ELF-1 (cell line): ENCODE measurements at regions not wholly inside any gene's neighbourhood (a gene's known extent, or its start where the extent isn't known, plus 50 kb on each side); places are given as distances from the start of the nearest gene placed in this dataset.
A peak's percentile ranks its signal among the peaks of the same experiment; 100 is the strongest.

Source experiments
- DNase-seq: peaks from one replicate; pipeline ENCODE4 v3.0.0-alpha.2; 2016; ENCODE audit warnings: low read depth, low spot score

- no peak for DNase-seq
Observed at GRCh38 chr3:64998317-64998716, 310.5 kb upstream of the ADAMTS9 start.

DNA sequence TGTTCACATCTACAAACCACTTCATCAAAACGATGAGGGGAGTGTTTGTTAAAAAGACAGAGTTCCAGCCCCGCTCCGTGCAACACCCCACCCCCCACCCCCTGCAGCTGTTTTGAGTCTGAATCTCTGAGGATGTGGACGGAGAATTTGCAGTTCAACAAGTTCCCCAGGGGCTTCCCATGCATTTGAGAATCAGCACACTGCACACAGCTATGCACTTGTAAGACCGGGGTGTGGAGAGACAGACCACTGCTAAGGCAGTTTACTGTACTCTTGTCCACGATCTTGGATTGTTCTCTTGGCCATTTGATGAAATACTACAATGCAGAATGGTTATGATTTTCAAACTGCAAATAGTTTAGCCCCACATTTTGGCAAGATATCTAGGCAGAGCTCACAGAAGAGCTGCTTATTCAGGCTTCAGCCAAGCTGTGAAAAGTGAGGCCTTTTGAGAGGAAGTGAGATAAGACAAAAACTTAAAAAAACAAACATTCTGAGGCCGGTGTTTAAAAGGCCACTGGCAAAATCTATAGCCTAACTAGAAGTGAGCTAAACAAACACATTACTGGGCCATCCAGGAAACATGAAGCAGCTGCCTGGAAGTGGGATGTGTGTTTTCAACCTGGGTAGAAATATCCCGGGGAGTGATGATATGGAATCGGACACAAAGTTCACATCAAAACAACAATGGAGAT, 308.2 kb upstream of the ADAMTS9 start:
- peak; percentile 61 for DNase-seq

DNA sequence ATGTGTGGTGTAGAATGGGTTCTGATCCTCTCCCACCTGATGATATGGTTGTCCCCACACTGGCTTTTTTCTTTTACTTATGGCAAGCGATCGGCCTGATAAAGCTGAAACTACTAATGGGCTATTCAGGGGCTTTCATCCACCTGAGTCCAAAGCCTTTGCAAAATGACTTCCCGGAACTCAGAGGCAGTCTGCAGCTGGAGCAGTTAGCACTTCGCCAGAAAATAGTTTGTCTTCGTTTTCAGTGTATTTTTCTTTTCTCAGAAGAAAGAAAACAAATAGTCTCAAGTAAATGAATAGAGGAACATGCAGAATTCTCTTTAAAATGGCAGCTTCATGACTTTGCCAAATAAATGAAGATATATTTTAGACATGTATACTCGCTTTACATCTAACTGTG, 306.0 kb upstream of the ADAMTS9 start:
- DNase-seq, result no peak

GRCh38 chr3:64992530-64993285, 304.9 kb upstream of the ADAMTS9 start:
- peak; percentile 63 for DNase-seq

DNA sequence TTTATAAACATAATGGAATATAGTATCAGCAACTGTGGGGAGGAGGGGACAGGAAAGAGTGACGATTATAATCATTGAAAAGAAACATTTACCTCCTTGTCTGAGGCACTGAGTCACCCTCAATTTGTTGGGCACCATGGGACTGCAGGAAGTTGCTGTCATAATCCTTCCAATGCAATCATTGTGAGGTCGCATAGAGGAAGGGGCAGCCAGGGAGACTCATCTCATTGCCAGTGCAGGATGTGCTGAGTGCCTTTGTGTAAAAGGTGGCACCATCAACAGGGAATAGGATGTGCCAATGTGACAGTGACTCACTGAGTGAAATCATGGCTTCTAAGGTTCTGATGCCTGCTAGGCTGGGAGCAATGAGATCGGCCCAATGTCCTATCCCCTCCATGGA, 300.4 kb upstream of the ADAMTS9 start:
- no peak for DNase-seq

DNA sequence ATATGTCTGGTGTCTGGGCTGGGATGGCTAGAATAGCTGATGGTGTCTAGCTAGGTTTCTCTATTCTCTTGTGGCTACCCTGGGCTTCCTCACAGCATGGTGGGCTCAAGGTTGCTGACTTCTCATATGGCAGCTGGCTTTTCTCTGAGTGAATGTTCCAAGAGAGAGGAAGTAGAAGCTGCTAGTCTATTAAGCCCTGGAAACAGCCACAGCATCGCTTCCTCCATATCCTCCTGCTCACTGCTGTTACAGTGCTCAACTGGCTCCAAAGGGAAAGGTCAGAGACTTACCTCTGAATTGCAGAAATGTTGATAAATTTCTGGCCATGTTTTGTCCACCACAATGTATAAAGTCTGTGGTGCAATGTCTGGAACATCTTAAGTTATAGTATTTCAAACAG, 299.9 kb upstream of the ADAMTS9 start:
- no peak for DNase-seq

DNA sequence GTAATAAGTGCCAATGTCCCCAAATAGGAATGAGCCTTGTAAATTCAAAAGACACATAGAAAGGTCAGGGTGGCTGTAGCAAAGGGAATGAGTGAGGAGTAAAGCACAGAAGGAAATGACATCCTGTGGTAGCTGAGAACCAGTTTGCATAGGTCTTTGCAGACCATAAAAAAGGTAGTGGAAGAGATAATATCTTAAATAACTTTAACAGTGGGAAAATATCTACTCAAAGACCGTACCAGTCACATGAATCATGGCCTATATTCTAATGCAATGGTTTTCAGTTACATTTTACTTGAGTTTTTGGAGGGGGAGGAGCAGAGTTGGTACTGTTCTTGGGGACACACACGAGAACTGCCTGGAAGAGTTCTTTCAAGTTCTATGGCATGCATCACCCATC, 297.3 kb upstream of the ADAMTS9 start:
- DNase-seq, result no peak

GRCh38 chr3:64983583-64984359, 296.0 kb upstream of the ADAMTS9 start:
- DNase-seq, result peak; percentile 28

- DNase-seq, result peak; percentile 84
Observed at GRCh38 chr3:64977308-64978100, 289.7 kb upstream of the ADAMTS9 start.

DNA sequence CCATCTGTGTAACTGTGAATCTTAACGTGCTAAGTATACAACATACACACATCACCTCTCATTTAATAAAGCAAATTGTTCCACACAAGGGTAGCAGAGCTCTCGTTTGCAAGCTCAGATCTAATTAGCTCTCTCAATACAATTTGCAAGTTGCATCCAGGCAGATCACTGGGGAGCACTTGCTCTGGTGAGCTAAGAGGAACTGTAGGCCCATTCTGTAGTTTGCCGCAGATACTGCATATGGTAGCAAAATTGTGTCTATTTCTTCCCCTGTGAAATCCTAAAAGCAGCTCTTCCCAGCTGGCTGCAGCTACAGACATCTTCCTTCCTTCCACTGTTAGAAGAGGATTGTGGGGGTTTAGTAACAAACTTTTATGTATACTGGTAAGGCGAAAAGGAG, 288.7 kb upstream of the ADAMTS9 start:
- DNase-seq, result no peak

DNA sequence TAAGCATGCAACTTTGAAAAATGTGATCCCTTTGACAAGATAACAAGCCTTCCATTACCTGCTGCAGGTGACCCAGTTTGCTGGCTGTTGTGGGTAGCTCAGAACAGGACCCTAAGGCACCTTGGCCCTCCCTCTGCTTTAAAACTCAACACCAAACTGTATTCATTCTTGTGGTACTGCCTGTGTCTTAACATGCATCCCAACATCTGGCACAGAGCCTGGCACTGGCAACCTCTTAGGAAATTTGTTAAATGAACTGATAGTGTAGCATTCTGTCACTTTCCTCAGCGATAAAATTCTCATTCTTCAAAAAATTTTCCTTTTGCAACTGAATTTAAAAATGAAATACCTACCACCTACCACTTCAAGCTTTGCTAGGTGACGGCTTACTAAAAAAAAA, 287.3 kb upstream of the ADAMTS9 start:
- no peak for DNase-seq

- no peak for DNase-seq
Observed at GRCh38 chr3:64974401-64974800, 286.6 kb upstream of the ADAMTS9 start.

- DNase-seq, result no peak
Observed at GRCh38 chr3:64972793-64973192, 285.0 kb upstream of the ADAMTS9 start.

GRCh38 chr3:64971602-64972001, 283.8 kb upstream of the ADAMTS9 start:
- DNase-seq, result no peak

DNA sequence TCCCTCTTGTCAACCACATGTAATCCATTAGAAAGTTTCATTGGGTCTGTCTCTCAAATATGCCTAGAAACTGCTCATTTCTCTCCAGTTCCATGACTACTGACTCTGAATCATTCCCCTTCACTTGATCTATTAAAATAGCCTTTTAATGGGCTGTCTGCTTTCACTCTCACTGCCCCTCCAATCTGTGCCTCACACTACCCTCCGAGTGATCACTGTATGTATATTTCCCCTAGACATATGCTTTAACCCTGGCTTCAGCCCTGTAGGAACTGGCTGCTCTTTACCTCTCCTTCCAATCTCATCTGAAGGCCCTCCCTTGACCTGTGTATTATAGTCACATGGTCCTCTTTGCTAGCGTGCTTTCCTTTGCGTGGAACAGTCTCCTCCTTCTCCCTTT, 282.8 kb upstream of the ADAMTS9 start:
- DNase-seq, result no peak

- no peak for DNase-seq
Observed at GRCh38 chr3:64961301-64961700, 273.5 kb upstream of the ADAMTS9 start.

GRCh38 chr3:64958199-64958843, 270.5 kb upstream of the ADAMTS9 start:
- no peak for DNase-seq

DNA sequence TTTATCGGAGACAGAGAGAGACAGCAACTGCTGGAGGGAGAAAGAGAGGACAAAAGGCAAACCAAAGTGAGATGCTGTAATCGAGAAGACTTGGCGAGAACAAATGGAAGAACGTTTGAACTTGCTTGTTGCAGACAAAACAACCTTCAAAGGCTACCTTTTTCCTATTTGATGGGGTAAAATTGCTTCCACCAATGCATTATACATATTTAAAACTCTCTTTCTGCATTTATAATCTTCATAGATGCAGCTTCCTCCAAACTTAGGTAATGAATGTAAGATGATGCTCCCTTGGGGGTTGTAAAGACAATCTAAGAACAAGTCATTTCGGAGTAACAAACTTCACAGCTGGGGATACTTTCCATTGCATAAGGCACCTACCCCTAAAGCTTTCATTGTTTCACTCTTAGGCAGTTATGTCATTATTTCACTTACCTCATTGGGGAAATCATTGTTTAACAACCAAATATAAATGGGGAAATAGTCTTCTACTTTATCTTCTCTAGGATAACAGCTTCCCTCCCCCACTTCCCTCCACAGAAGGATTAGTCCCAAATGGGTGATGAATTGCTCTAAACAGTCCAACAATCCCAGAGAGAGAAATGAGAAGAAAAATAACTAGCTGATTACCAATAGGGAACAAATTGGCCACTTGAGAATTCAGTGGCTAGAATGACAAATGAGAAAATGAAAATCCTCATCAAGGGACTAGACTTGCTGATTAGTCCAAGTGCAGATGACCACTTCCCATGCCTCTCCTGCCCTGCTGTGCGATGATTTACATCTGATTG, 269.8 kb upstream of the ADAMTS9 start:
- DNase-seq, result no peak

- no peak for DNase-seq
Observed at GRCh38 chr3:64956711-64957325, 269.0 kb upstream of the ADAMTS9 start.
